Globus pallidus (tissue), 1 donor: ENCODE measurements at regions not wholly inside any gene's neighbourhood (a gene's known extent, or its start where the extent isn't known, plus 50 kb on each side); places are given as distances from the start of the nearest gene placed in this dataset.
"Not testable (repeated sequence)": the region's sequence is repeated elsewhere in the genome, so short reads cannot be mapped to it uniquely, and the experiment has no call there.

Source experiments
- DNase-seq: peaks from one replicate; pipeline ENCODE4 v3.0.0-alpha.2; 2015; ENCODE audit warnings: low spot score

DNA sequence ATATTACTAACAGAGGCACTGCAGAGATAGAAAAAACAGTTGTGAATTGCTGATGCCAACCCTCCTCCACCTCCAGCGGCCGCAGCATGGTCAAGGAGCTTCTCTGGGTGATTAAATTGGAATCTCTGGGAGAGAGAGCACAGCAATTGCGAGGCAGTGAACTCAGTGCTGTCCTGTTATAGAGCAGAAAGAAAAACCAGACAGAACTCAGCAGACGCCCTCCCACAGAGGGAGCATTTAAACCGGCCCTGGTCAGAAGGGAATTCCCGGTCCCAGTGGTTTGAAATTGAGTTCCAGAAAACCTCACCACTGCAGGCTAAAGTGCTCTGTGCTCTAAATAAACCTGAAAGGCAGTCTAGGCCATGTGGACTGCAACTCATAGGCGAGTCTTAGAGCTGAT, 175.4 kb downstream of the SQOR start:
- DNase-seq: no peak

DNA sequence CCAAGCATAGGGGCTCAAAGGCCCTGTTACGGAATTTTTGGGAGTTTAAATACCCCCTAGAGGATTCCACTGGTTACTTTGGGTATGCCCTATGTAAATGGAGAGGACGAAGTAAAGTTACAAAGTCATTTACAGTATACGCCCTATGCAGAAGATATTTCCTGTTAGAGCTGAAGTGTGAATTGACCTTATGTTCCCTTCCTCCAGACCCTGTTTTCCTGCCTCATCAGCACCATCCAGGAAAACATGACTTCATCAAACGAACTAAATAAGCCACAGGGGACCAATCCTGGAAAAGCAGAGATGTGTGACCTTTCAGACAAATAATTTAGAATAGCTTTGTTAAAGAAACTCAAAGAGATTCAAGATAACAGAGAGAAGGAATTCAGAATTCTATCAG, 177.4 kb downstream of the SQOR start:
- DNase-seq: no peak

DNA sequence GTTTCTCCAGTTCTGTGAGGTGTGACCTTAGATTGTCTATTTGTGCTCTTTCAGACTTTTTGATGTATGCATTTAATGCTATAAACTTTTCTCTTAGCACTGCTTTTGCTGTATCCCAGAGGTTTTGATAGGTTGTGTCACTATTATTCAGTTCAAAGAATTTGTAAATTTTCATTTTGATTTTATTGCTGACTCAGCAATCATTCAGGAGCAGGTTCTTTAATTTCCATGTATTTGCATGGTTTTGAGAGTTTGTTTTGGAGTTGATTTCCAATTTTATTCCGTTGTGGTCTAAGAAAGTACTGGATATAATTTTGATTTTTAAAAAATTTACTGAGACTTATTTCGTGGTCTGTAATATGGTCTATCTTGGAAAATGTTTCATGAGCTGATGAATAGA, 182.7 kb downstream of the SQOR start:
- not testable (repeated sequence) for DNase-seq

DNA sequence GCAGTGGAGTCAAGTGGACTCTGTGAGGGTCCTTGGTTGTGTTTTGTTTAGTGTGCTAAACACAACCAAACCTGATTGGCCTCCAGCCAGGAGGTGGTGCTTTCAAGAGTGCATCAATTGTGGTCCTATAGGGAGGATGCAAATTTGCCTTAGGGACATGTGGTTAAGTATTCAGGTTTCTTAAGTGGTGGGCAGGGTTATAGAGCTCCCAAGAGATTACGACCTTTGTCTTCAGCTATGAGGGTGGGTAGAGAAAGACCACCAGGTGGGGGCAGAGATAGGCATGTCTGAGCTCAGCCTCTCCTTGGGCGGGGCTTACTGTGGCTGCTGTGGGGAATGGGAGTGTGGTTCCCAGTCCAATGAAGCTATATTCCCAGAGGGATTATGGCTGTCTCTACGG, 186.6 kb downstream of the SQOR start:
- no peak for DNase-seq

DNA sequence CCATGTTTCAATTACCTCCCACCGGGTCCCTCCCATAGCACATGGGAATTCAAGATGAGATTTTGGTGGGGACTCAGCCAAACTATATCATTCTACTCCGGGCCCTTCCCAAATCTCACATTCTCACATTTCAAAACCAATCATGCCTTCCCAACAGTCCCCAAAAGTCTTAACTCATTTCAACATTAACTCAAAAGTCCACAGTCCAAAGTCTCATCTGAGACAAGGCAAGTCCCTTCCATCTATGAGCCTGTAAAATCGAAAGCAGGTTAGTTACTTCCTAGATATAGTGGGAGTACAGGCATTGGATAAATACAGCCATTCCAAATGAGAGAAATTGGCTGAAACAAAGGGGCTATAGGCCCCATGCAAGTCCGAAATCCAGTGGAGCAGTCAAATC, 188.1 kb downstream of the SQOR start:
- not testable (repeated sequence) for DNase-seq

DNA sequence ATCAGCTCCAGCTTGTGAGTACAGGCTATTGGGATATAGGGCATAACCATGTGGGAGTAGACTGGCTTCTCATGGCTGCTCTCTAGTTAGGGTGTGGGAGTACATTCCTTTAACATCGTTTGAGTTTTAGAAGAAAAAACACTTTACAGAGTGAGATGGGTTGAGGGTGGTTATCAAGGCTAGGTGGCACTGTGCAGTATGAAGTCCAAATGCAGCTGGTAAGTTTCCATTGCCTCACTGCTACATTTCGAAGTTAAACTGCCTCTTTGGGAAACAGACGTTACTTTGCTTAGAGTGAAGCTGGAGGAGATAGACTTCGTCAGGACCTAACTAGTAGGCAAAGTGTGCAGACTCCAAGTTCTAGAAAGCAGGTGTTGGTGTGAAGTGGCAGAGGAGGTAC, 192.4 kb downstream of the SQOR start:
- DNase-seq: no peak

DNA sequence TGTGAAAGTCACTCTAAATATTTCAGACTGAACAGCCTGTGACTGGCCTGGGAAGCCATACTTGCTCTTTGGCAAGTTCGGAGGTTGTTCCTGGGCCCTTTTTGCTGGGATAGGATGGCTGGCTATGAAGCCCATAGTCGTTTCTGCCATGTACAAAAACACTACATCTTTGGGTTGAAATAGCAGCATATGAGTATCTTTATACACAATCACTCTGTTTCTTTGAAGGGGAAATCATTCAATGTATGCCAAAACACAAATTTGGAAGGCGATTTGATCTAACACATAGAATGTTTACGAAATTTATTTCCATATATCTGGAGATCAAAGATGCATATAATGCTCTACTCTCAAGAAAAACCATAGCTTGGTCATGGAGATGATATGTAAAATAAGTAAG, 192.9 kb downstream of the SQOR start:
- no peak for DNase-seq

DNA sequence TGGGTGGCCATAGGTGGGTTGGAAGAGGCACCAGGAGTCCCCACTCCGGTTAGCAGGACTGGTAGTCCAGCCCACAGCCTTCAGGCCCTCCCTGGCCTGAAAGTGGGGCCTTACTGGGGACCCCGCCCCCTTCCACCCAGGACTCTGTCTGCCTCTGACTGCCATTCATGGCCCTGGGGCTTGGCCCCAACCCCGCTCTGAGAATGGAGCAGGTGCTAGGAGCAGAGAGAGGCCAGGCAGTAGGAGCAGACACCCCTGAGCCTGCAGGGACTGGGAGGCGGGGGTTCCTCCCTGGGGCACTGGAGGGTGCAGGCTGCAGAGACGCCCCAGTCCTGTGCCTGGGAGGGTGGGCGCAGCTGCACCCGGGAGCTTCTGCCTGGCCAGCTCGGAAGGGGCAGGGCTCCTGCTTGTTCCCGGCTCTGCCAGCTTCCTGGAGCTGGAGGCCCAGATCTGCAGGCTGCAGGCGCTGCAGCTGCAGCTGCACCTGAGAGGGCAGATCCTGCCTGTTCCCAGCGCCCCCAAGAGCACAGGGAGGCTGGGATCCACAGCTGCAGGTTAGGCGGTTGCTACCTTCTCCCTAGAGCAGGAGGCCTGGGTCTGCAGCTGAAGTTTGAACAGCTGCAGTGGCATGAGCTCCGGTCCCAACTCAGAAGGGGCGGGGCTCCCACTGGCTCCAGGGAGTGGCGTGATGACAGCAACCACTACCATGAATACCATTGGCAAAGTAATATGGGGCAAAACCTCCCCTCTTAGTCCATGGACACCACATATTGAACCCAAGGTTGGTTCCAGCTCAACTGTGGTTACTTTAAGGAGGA, 194.7 kb downstream of the SQOR start:
- no peak for DNase-seq

DNA sequence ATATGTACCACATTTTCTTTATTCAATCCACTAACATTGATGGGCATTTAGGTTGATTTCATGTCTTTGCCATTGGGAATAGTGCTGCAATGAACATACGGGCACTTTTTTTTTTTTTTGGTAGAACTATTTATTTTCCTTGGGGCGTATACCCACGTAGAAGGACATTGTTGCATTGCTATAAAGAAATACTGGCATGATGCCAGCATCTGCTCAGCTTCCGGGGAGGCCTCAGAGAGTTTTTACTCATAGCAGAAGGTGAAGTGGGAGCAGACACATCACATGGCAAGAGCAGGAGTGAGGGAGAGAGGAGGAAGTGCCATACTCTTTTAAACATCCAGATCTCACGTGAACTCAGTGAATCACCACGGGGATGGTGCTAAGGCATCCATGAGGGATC, 197.0 kb downstream of the SQOR start:
- no peak for DNase-seq

DNA sequence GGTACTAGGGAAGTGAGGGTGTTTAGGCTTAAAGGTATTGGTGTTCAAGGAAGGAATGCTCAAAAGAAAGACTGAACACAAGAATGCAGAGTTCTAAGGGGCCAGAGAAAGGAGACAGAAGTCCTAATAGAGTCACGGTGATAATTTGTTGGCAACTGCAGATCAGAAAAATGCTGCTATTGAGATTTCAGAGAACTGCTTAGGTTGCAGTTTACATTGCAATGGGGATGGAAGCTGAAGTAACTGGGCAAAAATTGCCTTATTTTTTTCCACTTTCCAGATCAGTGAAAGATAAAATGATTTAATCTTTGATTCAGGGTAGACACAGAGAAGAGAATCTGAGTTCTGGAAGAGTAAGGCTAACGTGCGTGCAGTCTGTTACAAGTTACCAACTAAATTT, 199.8 kb downstream of the SQOR start:
- DNase-seq: no peak

DNA sequence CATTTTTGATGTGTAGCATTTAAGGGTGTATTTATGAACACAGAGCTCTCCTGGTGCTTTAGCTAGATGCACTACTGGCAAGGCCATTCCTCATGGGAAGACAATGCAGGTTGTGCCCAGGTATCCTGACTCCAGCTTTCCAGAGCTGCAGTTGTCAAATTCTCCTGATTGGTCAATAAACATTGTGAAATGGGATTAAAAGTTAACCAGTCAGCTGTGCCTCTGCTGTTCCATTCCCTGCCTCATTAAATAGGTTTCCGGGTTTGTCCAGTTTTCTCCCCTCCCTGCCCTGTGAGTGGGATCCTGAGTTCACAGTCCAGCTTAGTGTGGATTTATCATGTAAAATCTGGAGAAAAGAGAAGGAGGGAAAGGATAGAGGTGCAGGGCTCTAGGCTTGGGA, 207.3 kb downstream of the SQOR start:
- DNase-seq: no peak

DNA sequence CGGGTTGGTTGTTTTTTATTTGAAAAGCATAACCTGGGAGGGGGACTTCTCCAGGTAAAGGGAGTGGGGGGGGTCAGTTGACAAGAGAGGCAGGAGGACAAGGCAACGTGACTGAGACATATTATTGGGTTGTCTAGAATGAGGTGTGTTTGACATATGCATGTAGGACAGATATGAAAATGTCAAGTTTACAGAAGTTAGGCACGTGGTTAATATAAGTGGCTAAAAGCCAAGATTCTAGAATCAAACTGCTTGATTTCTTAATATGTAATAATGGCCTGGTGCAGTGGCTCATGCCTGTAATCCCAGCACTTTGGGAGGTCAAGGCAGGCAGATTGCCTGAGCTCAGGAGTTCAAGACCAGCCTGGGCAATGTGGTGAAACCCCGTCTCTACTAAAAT, 212.8 kb downstream of the SQOR start:
- DNase-seq: no peak

DNA sequence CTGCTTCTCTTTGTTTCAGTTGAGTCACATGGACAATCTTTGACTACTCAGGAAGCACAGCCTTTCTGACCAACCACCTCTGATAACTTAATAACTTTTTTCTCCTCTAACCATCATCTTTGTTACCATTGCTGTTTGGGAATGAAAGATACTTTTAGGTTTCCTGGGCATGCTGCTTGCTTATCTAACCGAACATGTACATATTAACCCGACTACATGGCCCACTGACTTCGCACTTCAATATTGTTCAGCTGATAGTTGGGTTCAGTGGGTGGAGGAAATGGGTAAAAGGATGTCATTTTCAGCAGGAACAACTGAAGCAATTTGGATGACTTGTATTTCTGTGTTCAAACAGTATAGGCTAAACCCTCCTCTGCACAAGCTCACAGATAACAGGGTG, 214.3 kb downstream of the SQOR start:
- no peak for DNase-seq

DNA sequence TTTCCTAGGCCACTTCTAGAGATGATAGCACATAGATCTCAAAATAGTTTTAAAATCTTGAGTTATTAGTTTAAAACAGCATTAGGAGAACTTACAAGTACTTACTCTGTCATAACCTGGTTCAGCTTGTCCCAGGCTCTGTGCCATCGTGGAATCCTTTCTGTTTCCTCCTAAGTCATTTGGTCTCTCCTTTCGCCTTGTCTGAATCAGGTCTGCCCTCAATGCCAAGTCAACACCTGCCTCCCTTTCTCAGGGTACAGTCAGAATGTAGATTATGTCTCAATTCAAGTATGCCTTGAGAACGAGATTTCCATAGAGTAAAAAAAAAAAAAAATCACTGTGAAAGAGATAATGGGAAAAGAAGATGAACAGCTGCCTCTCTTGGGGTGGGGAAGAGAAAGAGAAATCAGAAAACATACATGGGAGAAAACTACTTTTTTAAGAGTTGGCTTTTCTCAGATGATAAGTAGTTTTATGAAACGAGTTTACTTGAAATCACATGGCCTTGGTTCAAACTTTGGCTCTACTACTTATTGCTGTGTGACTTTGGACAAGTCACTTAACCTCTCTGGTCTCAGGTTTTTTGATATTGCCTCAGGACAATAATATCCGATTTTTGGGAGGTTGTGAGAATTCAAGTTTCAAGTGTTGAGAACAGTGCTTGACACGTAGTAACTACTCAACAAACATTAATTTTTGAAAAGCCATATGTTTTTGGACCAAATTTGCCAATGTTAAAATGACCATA, 219.8 kb downstream of the SQOR start:
- DNase-seq: no peak

DNA sequence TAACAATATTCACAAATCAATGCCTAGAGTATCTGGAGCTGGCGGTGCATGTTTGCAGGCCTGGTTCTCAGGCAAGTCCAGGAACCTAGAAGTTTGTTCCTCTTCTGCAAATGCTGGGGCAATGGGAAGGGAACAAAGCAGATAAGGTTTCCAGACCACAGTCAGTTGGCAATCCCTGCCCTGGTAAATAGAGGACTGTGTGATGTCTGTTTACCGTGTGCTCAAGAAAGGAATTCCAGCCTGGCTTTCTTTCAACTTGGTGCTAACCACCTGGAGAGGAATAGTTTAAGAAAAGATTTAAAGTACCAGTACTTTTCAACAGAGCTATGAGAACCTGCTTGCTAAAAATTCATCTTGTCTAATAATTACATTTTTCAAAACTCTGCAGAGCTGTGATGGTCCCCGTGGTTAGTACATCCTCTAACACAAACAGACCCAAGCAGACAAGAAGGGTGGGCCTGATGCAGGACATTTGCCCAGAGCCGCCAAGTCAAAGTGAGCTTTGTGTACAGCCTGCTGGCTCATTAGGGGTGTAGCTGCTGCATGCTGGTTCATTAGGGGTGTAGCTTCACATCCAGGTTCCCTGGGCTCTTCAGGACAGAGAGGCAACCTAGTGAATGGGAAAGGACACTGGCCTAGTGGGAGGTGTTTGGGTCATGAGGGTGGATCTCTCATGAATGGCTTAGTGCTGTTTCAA, 220.5 kb downstream of the SQOR start:
- DNase-seq: no peak

DNA sequence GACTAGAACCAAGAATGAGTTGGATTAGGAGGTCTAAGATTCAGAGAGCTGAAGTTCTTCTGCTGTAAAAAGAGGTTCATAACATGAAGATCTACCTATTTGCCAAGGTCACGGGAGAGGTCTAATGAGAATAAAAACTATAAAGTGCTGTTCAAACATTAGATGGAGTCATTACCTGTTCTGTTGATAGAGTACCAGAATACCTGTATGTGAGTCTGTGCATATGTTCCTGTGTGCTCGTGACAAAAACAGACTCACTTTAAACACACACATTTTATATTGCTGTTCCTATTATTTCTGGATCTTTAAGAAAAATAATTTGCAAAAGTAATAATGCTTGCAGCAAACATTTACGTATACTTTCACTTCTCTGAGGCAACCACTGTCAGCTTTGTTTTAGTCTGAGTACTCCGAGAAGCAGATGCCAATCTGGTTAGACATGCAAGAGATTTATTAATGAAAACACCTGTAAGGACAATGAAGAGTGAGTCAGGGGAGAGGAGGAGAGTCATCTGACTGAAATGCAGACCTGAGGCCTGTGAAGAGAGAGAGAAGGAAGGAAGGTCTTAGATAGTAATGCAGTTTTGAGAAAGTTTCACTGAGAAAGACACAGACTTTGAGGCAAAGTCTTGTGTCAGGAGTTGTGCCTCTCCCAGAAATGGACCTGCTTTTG, 221.2 kb downstream of the SQOR start:
- DNase-seq: no peak

DNA sequence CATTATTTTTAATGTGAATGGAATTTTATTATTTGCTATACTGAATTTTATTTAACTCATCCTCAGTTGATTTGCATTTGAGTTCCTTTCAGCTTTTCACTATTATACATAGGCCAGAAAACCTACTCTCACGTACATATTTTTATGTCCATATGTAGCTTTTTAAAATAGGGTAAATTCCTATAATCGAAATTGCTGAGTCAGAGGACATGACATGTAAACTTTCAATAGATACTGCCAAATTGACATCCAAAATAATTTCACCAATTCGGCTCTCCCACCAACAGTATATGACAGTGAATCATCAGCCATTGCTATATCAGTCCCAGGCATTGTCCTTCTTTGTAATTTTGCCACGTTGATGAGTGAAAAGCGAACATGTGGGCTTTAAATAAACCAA, 222.5 kb downstream of the SQOR start:
- DNase-seq: no peak

DNA sequence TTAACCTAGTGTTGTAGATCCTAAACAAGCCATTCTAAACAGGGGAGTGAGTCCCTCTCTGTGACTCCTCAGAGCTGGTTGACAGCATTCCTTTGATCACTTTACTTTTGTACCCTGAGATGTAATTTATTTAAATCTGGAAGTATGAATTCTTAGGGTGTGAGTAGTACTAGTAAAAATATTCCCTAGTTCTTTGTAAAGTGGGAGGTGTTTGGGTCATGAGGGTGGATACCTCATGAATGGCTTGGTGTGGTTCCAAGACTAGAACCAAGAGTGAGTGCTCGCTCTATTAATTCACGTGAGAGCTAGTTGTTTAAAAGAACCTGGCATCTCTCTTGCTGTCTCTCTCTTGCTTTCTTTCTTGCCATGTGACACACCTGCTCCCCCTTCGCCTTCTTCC, 223.7 kb downstream of the SQOR start:
- no peak for DNase-seq

DNA sequence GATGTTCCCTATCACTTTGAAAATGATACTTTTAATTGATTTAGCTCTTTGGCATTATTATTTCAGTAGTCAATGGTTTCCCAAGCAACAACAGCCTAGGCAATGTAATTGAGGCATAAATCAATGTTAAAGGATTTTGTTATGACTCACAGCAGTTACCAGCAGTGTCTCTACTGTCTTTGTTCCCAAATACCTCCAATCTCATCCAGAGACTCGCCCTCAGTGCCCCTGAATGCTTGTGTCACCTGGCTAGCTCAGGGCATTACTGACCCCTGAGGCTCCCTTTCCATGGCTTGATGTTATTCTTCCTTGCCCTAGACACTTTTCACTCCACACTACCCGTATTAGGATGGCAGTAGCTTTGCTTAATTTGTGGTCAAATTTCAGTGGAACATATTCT, 227.2 kb downstream of the SQOR start:
- no peak for DNase-seq

DNA sequence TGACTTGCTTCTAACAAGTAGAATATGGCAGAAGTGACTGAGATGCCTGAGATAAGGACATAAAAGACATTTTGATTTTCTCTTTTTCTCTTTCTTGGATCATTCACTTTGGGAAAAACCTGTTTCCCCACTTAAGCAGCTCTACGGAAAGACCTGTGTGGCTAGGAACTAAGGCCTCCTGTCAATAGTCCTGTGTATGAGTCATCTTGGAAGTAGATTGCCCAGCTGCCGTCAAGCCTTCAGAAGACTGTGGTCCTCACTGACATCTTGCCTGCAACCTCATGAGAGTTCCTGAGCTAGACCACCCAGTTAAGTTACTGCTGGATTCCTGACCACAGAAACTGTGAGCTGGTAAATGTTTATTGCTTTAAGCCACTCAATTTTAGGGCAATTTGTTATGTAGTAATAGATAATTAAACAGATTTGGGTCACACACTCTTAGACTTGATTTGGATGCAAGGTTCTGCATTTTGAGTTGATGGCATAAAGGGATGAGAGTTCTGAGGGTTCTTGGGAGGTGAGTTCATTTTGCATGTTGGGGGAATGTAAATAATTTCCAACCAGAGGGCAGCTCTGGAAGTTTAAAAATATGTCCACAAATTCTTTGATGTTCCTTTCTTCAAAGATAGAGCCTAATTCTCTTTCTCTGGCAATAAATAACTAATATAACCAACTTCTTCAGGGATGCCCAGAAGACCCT, 229.2 kb downstream of the SQOR start:
- no peak for DNase-seq

DNA sequence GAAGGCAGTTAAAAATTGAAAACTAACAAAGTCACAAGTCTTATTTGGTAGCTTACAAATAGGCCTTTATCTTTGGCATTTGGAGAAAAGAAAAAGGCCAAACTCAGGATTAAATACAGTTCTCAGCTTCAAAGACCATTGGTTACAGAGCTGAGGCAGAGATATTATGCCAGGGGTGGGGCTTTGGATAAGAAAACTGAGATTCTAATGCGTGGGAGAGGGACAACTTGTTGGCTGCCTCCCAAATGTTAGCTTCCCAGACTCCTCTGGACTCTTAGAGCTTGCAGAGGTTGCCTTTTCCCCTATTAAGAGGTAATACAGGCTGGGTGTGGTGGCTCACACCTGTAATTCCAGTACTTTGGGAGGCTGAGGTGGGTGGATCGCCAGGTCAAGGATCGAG, 231.8 kb downstream of the SQOR start:
- DNase-seq: no peak

DNA sequence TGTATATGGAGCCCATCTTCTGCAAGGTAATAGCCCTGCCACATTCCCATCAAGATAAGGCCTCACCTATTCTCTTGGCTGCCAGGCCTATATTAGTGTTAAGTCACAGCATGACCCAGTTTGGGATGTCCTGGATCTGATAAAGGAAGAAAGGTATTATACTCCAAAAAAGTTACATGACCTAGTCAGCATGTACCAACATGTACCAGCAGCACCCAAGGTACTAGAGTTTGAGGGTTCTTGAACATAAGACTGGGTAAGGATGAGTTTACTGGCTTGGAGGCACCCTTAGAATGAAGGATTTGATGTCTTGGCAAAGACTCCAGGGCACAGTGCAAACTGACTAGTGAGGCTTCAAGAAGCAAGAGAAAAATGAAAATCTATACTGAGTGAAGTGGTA, 232.5 kb downstream of the SQOR start:
- no peak for DNase-seq
